H9 (cell line): ENCODE measurements at regions not wholly inside any gene's neighbourhood (a gene's known extent, or its start where the extent isn't known, plus 50 kb on each side); places are given as distances from the start of the nearest gene placed in this dataset.

ENCODE experiments used
- DNase-seq: peaks from one replicate; pipeline ENCODE4 v3.0.0-alpha.2; 2017
- H2AFZ ChIP-seq: one replicate; pipeline ENCODE4 v1.6.1; 2013; ENCODE audit warnings: mild to moderate bottlenecking, low read length, control low read depth, moderate library complexity
- H2AK5ac ChIP-seq: 2 replicates; pipeline ENCODE4 v1.6.1; 2013; ENCODE audit warnings: low read length, control low read depth, mixed read lengths; ENCODE audit not compliant: insufficient read length
- H2BK120ac ChIP-seq: one replicate; pipeline ENCODE4 v1.6.1; 2013; ENCODE audit warnings: low read depth, mild to moderate bottlenecking, low read length, control low read depth, inconsistent platforms; ENCODE audit not compliant: poor library complexity, severe bottlenecking
- H2BK12ac ChIP-seq: 2 replicates; pipeline ENCODE4 v1.6.1; 2013; ENCODE audit warnings: low read length, control low read depth, mixed read lengths, low read depth; ENCODE audit not compliant: insufficient read length
- H2BK15ac ChIP-seq: 2 replicates; pipeline ENCODE4 v1.6.1; 2013; ENCODE audit warnings: low read depth, low read length, control low read depth
- H2BK20ac ChIP-seq: one replicate; pipeline ENCODE4 v1.6.1; 2013; ENCODE audit warnings: low read depth, mild to moderate bottlenecking, low read length, control low read depth, inconsistent platforms; ENCODE audit not compliant: poor library complexity, severe bottlenecking
- H2BK5ac ChIP-seq: 2 replicates; pipeline ENCODE4 v1.6.1; 2013; ENCODE audit warnings: low read length, control low read depth, mixed read lengths; ENCODE audit not compliant: insufficient read length
- H3K14ac ChIP-seq: 2 replicates; pipeline ENCODE4 v1.6.1; 2013; ENCODE audit warnings: low read length, control low read depth; ENCODE audit not compliant: insufficient read depth
- H3K18ac ChIP-seq: 2 replicates; pipeline ENCODE4 v1.6.1; 2013; ENCODE audit warnings: low read depth, mild to moderate bottlenecking, mixed read lengths, low read length, control low read depth; ENCODE audit not compliant: insufficient read length
- H3K23ac ChIP-seq: 2 replicates; pipeline ENCODE4 v1.6.1; 2013; ENCODE audit warnings: low read length, control low read depth, mixed read lengths, low read depth; ENCODE audit not compliant: insufficient read length
- H3K23me2 ChIP-seq: 2 replicates; pipeline ENCODE4 v1.6.1; 2013; ENCODE audit warnings: low read depth, mild to moderate bottlenecking, mixed read lengths, low read length, control low read depth; ENCODE audit not compliant: insufficient read length, poor library complexity, severe bottlenecking
- H3K27ac ChIP-seq: 2 replicates; pipeline ENCODE4 v1.5.1; 2013; ENCODE audit warnings: low read length, control low read depth, mixed read lengths, low read depth; ENCODE audit not compliant: insufficient read length
- H3K27me3 ChIP-seq: 2 replicates; pipeline ENCODE4 v1.6.1; 2013; ENCODE audit warnings: low read length, control low read depth, inconsistent platforms; ENCODE audit not compliant: insufficient read depth
- H3K4ac ChIP-seq: 2 replicates; pipeline ENCODE4 v1.6.1; 2013; ENCODE audit warnings: low read depth, mild to moderate bottlenecking, control low read depth, inconsistent platforms, low read length, moderate library complexity
- H3K4me1 ChIP-seq: 2 replicates; pipeline ENCODE4 v1.6.1; 2013; ENCODE audit warnings: low read length, control low read depth, inconsistent platforms; ENCODE audit not compliant: insufficient read depth
- H3K4me2 ChIP-seq: 2 replicates; pipeline ENCODE4 v1.6.1; 2013; ENCODE audit warnings: low read length, control low read depth, mixed read lengths; ENCODE audit not compliant: insufficient read length, insufficient read depth
- H3K56ac ChIP-seq: 2 replicates; pipeline ENCODE4 v1.6.1; 2013; ENCODE audit warnings: low read depth, mild to moderate bottlenecking, mixed read lengths, low read length, control low read depth; ENCODE audit not compliant: insufficient read length
- H3K79me1 ChIP-seq: 2 replicates; pipeline ENCODE4 v1.6.1; 2013; ENCODE audit warnings: low read depth, mild to moderate bottlenecking, moderate library complexity, low read length, control low read depth, inconsistent platforms; ENCODE audit not compliant: insufficient read depth, poor library complexity, severe bottlenecking
- H3K79me2 ChIP-seq: 2 replicates; pipeline ENCODE4 v1.6.1; 2013; ENCODE audit warnings: low read length, control low read depth, inconsistent platforms; ENCODE audit not compliant: insufficient read depth
- H3K9ac ChIP-seq: 2 replicates; pipeline ENCODE4 v1.6.1; 2013; ENCODE audit warnings: low read length, control low read depth, mixed read lengths; ENCODE audit not compliant: insufficient read length; ENCODE audit errors: extremely low read depth
- H3K9me3 ChIP-seq: one replicate; pipeline ENCODE4 v1.6.1; 2013; ENCODE audit warnings: low read depth, low read length, inconsistent platforms; ENCODE audit not compliant: control insufficient read depth
- H3T11ph ChIP-seq: one replicate; pipeline ENCODE4 v1.6.1; 2013; ENCODE audit warnings: mild to moderate bottlenecking, low read length, control low read depth, inconsistent platforms
- H4K20me1 ChIP-seq: one replicate; pipeline ENCODE4 v1.6.1; 2013; ENCODE audit not compliant: control insufficient read depth, insufficient read length, insufficient read depth
- H4K5ac ChIP-seq: 2 replicates; pipeline ENCODE4 v1.6.1; 2013; ENCODE audit warnings: low read depth, mild to moderate bottlenecking, mixed read lengths, low read length, control low read depth; ENCODE audit not compliant: insufficient read length
- H4K8ac ChIP-seq: replicated peaks from 2 replicates; pipeline ENCODE4 v1.6.1; 2013; ENCODE audit warnings: low read length, control low read depth, mixed read lengths, low read depth; ENCODE audit not compliant: insufficient read length
- H4K91ac ChIP-seq: 2 replicates; pipeline ENCODE4 v1.6.1; 2013; ENCODE audit warnings: low read depth, mild to moderate bottlenecking, moderate library complexity, mixed read lengths, low read length, control low read depth; ENCODE audit not compliant: insufficient read length
- H3K27ac Mint-ChIP-seq, 3 experiments: 2 replicates in 2 of 3; 3 replicates in 1 of 3; pipeline ENCODE4 v1.8.0; 2020 to 2021; ENCODE audit warnings: mixed read lengths in 3 of 3, mild to moderate bottlenecking in 1 of 3, moderate library complexity in 1 of 3
- H3K27me3 Mint-ChIP-seq: 2 replicates; pipeline ENCODE4 v1.8.0; 2021; ENCODE audit warnings: low read depth, mild to moderate bottlenecking, moderate library complexity, mixed read lengths
- H3K36me3 Mint-ChIP-seq, 3 experiments: 2 replicates in 2 of 3; 3 replicates in 1 of 3; pipeline ENCODE4 v1.8.0; 2020 to 2021; ENCODE audit warnings: low read depth in 3 of 3, mixed read lengths in 3 of 3; ENCODE audit not compliant: insufficient read depth in 1 of 3
- H3K4me1 Mint-ChIP-seq, 2 experiments: 2 replicates each; pipeline ENCODE4 v1.8.0; 2020; ENCODE audit warnings: mixed read lengths in 2 of 2
- H3K4me3 Mint-ChIP-seq, 2 experiments: 2 replicates in 1 of 2; 3 replicates in 1 of 2; pipeline ENCODE4 v1.8.0; 2020 to 2021; ENCODE audit warnings: mild to moderate bottlenecking in 2 of 2, mixed read lengths in 2 of 2, moderate library complexity in 1 of 2
- H3K9me3 Mint-ChIP-seq, 2 experiments: 2 replicates in 1 of 2; 3 replicates in 1 of 2; pipeline ENCODE4 v1.8.0; 2020; ENCODE audit warnings: mild to moderate bottlenecking in 2 of 2, mixed read lengths in 2 of 2, moderate library complexity in 1 of 2
- WGBS: extraction: QIAGEN DNeasy Blood & Tissue Kit; methylation state at CpG from one replicate; pipeline ENCODE4 v1.1.7; 2013; ENCODE audit warnings: missing lambda C conversion rate, low lambda C conversion rate, mixed read lengths; ENCODE audit not compliant: insufficient read length; ENCODE audit errors: extremely low coverage; 5-methylcytosine and 5-hydroxymethylcytosine counted together
- TF ChIP-seq, protein P1 (sequence below): fragments of 200-600 bp; sonication (generic); conservative IDR thresholded peaks from 3 replicates; pipeline ENCODE4 v1.8.0; 2021; ENCODE audit warnings: antibody characterized with exemption, mild to moderate bottlenecking

DNA sequence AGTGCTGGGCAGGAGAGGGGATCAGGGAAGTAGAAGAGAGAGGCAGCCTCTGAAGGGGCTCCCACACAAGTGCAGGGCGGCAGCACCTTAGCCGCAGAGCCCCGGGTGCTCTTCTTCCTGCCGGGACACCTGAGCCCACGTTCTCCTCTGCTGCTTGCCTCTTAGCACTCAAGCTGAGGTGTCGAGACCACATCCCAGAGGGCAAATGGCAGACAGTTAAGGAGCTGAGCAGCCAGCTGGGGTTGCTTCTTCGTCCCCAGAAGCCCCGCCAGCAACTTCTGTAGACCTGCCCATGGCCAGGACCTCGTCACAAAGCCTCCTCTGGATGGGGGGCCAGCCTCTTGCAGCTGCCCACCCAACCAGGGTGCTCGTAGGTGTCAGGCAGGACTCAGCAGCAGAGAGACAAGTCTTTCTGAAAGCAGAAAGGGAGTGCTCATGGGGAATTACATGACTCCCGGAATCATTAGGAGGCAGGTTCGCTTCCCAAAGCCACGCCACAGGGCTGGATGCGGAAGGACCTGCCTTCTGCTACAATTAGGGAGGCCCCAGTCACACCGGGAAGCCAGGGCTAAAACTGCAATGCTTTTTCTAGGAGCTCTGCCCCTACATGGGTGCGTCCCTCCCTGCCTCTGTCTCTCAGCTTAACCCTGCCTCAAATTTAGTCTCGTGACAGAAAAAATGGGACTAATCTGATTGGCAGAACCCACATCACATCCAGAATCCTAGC, 141.4 kb upstream of the RAB4A start:
- no peak overlapping the region for H2BK12ac ChIP-seq
- H3K4me1 ChIP-seq: no peaks in the 10 kb centered on the region; the same call in 1 of the 2 replicates
- peak overlapping the region; percentile 32; the same call in 1 of the 2 replicates for H3K14ac ChIP-seq
- no peak overlapping the region for H4K8ac ChIP-seq
- Mint-ChIP-seq H3K27me3 (peaks cover 18% of the 10 kb centered on the region), H3K9me3 (peaks cover 9 to 14% of the 10 kb centered on the region in 2 experiments), H3K4me1 (peaks cover 12 to 17% of the 10 kb centered on the region in 2 experiments), H3K27ac (no peak overlapping the region), H3K36me3 (peaks cover 7 to 9% (median 9%) of the 10 kb centered on the region in 3 experiments), H3K4me3 (no peak overlapping the region)
- H2BK15ac ChIP-seq: no peak overlapping the region
- no CpG with 5 or more reads among the region's 17 CpGs for WGBS
- H3K23ac ChIP-seq: no peak overlapping the region
- H3T11ph ChIP-seq: no peak overlapping the region
- no peak overlapping the region for H2BK120ac ChIP-seq
- H3K79me1 ChIP-seq: no peaks in the 10 kb centered on the region
- H3K56ac ChIP-seq: no peak overlapping the region
- no peaks in the 10 kb centered on the region for H3K9me3 ChIP-seq
- H3K79me2 ChIP-seq: no peaks in the 10 kb centered on the region
- no peak overlapping the region for H2BK5ac ChIP-seq
- no peak overlapping the region for H2BK20ac ChIP-seq
- H3K18ac ChIP-seq: no peak overlapping the region
- no peak overlapping the region for H3K27ac ChIP-seq
- no peak overlapping the region for H4K5ac ChIP-seq
- H4K91ac ChIP-seq: no peak overlapping the region
- H2AK5ac ChIP-seq: no peak overlapping the region
- no peak overlapping the region for H2AFZ ChIP-seq
- DNase-seq: no peak
- H3K4me2 ChIP-seq: no peak overlapping the region
- no peaks in the 10 kb centered on the region for H3K27me3 ChIP-seq
- H4K20me1 ChIP-seq: no peaks in the 10 kb centered on the region
- H3K23me2 ChIP-seq: no peaks in the 10 kb centered on the region
- no peak overlapping the region for H3K9ac ChIP-seq
- TF ChIP-seq, protein P1, sequence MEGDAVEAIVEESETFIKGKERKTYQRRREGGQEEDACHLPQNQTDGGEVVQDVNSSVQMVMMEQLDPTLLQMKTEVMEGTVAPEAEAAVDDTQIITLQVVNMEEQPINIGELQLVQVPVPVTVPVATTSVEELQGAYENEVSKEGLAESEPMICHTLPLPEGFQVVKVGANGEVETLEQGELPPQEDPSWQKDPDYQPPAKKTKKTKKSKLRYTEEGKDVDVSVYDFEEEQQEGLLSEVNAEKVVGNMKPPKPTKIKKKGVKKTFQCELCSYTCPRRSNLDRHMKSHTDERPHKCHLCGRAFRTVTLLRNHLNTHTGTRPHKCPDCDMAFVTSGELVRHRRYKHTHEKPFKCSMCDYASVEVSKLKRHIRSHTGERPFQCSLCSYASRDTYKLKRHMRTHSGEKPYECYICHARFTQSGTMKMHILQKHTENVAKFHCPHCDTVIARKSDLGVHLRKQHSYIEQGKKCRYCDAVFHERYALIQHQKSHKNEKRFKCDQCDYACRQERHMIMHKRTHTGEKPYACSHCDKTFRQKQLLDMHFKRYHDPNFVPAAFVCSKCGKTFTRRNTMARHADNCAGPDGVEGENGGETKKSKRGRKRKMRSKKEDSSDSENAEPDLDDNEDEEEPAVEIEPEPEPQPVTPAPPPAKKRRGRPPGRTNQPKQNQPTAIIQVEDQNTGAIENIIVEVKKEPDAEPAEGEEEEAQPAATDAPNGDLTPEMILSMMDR: no peak
- no peak overlapping the region for H3K4ac ChIP-seq
